ENCODE measurements at regions not wholly inside any gene's neighbourhood (a gene's known extent, or its start where the extent isn't known, plus 50 kb on each side); places are given as distances from the start of the nearest gene placed in this dataset.

DNA sequence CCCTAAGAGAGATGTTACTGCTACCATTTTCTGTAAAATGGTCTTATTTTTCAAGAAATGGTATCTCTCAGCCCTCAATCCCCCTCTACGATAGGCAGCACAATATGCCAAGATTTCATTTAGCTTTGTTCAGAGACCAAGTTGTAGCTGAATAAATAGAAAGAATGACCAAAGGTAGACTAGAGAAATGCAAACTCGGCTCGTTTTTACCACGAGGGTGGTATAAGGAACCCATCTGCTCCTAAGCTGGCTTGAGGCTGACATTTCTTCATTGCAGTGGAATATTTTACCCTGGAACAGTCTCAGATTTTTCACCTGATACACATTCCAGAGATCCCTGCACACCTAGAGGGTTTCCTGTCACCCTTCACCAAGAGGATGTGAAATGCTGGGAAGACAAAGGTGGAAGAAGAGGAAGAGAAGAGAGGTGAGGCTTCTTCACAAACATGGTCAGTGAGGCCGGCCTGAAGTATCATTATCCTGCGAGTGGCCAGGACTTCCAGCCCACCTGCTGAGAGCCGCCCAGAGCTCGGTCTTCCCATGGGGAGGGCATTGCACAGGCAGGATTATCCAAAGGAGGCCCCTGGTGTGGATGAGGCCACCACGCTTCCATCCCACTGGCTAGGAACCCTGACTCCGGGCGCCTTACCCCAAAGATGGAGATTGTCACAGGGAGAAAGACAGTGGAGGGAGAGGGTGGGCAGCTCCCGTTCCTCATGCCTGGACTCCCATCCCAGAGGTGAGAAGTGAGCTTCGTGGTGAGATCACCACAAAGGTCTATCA, 57.1 kb upstream of the AFDN start (continued):
- no peak for TF ChIP-seq ZNF585B (tag by site-specific recombination; IDR thresholded peaks at IDR 0.05)
- no peak for TF ChIP-seq ZBTB20 (tag by site-specific recombination; IDR thresholded peaks at IDR 0.05)
- TF ChIP-seq ZNF366 (tag by site-specific recombination; conservative IDR thresholded peaks at IDR 0.05), result no peak

DNA sequence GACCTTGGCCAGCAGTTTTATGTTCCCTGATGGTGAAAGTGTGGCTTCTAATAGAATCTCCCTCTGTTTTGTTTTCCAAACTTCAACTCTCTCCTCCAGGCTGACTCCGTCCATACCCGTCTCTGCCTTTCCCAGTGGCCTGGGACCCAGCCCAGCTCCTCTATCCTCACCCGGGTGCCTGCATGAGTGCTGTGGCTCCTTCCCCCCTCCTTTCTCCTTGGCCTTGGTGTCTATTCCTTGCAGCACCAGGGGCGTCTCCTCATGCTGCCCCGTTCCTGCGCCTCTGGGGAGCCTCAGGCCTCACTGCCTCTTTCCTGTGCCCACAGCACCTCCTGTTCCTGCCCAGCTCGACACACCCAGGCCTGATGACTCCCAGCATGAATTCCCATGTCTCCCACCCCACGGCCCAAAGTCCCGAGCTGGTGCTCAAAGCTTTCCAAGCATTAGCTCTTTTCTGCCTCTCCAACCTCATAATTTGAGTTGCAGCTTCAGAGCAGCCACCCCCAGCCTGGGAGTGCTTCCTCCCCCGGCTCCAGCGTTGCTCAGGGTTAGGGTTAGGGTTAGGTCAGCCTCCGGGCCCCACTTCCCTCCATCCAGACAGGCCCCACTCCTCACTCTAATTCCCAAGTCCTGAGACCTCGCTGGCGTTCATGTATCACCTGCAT, 56.3 kb upstream of the AFDN start:
- POLR2A ChIA-PET, result no interaction called here
- H3K27ac ChIP-seq (ENCODE audit: extremely low read depth, low read depth, low read length), result no peak overlapping the region
- no peak overlapping the region for H3K4me3 ChIP-seq (ENCODE audit: low read depth, low read length)
- CTCF ChIA-PET, result no interaction called here
- H3K4me1 ChIP-seq (ENCODE audit: control insufficient read depth, insufficient read depth, low read length), result no peaks in the 10 kb centered on the region
- TF ChIP-seq ZNF354C (tag by site-specific recombination; IDR thresholded peaks at IDR 0.05; ENCODE audit: borderline replicate concordance, low read depth), result no peak
- TF ChIP-seq, protein P1, sequence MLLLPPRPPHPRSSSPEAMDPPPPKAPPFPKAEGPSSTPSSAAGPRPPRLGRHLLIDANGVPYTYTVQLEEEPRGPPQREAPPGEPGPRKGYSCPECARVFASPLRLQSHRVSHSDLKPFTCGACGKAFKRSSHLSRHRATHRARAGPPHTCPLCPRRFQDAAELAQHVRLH (tag by site-specific recombination; IDR thresholded peaks at IDR 0.05), result no peak
- no peak for TF ChIP-seq ZNF174 (tag by site-specific recombination; IDR thresholded peaks at IDR 0.05)
- TF ChIP-seq, protein P2, sequence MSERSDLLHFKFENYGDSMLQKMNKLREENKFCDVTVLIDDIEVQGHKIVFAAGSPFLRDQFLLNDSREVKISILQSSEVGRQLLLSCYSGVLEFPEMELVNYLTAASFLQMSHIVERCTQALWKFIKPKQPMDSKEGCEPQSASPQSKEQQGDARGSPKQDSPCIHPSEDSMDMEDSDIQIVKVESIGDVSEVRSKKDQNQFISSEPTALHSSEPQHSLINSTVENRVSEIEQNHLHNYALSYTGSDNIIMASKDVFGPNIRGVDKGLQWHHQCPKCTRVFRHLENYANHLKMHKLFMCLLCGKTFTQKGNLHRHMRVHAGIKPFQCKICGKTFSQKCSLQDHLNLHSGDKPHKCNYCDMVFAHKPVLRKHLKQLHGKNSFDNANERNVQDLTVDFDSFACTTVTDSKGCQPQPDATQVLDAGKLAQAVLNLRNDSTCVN (tag by site-specific recombination; optimal IDR thresholded peaks at IDR 0.05), result no peak
- TF ChIP-seq, protein P3, sequence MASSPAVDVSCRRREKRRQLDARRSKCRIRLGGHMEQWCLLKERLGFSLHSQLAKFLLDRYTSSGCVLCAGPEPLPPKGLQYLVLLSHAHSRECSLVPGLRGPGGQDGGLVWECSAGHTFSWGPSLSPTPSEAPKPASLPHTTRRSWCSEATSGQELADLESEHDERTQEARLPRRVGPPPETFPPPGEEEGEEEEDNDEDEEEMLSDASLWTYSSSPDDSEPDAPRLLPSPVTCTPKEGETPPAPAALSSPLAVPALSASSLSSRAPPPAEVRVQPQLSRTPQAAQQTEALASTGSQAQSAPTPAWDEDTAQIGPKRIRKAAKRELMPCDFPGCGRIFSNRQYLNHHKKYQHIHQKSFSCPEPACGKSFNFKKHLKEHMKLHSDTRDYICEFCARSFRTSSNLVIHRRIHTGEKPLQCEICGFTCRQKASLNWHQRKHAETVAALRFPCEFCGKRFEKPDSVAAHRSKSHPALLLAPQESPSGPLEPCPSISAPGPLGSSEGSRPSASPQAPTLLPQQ (tag by site-specific recombination; IDR thresholded peaks at IDR 0.05), result no peak
- TF ChIP-seq, protein P4, sequence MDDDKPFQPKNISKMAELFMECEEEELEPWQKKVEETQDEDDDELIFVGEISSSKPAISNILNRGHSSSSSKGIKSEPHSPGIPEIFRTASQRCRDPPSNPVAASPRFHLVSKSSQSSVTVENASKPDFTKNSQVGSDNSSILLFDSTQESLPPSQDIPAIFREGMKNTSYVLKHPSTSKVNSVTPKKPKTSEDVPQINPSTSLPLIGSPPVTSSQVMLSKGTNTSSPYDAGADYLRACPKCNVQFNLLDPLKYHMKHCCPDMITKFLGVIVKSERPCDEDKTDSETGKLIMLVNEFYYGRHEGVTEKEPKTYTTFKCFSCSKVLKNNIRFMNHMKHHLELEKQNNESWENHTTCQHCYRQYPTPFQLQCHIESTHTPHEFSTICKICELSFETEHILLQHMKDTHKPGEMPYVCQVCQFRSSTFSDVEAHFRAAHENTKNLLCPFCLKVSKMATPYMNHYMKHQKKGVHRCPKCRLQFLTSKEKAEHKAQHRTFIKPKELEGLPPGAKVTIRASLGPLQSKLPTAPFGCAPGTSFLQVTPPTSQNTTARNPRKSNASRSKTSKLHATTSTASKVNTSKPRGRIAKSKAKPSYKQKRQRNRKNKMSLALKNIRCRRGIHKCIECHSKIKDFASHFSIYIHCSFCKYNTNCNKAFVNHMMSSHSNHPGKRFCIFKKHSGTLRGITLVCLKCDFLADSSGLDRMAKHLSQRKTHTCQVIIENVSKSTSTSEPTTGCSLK (tag by site-specific recombination; IDR thresholded peaks at IDR 0.05), result no peak
- TF ChIP-seq ZNF571 (tag by site-specific recombination; IDR thresholded peaks at IDR 0.05), result no peak
- TF ChIP-seq ZBTB17 (tag by site-specific recombination; IDR thresholded peaks at IDR 0.05), result no peak
- TF ChIP-seq ZBTB20 (tag by site-specific recombination; IDR thresholded peaks at IDR 0.05), result no peak
- no peak for TF ChIP-seq ZNF138 (tag by site-specific recombination; IDR thresholded peaks at IDR 0.05; ENCODE audit: borderline replicate concordance)
- no peaks in the 10 kb centered on the region for H3K9me3 ChIP-seq (ENCODE audit: control insufficient read depth, insufficient read depth, low read depth, low read length)
- no peaks in the 10 kb centered on the region for H3K36me3 ChIP-seq (ENCODE audit: control insufficient read depth in 2 of 2, insufficient read depth in 1 of 2, low read length in 2 of 2)

DNA sequence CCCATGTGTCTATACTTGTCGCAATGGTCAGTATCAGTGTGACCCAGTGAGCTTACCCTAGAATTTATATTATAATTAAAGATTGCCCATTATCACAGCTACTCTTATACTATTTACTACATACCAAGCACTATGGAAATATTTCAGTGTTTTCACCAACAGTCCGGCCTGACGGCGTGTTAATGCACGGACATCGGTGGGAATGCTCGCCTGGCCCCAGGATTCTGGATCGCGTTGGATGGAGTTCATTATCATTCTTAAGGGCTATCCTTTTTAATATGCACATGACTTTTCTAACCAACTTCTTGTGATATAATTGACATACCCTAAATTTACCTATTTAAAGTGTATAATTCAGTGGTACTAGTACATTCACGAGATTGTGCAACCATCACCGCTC, 51.8 kb upstream of the AFDN start:
- Histone ChIP-seq H3K27ac (ENCODE audit: extremely low read depth, low read depth, low read length) (no peak overlapping the region), H3K36me3 (ENCODE audit: control insufficient read depth in 2 of 2, insufficient read depth in 1 of 2, low read length in 2 of 2) (no peaks in the 10 kb centered on the region), H3K4me1 (ENCODE audit: control insufficient read depth, insufficient read depth, low read length) (no peaks in the 10 kb centered on the region), H3K9me3 (ENCODE audit: control insufficient read depth, insufficient read depth, low read depth, low read length) (no peaks in the 10 kb centered on the region), H3K4me3 (ENCODE audit: low read depth, low read length) (no peak overlapping the region)
- ChIA-PET CTCF (interaction anchor here (0.6 kb wide), 2 partner anchors 23 to 254 kb away, joined by 3 read pairs; no protein-coding TSS in a partner anchor), POLR2A (no interaction called here)
- TF ChIP-seq ZNF354C (tag by site-specific recombination; IDR thresholded peaks at IDR 0.05; ENCODE audit: borderline replicate concordance, low read depth), result no peak
- no peak for TF ChIP-seq ZNF707 (tag by site-specific recombination; IDR thresholded peaks at IDR 0.05)
- TF ChIP-seq ZNF223 (tag by site-specific recombination; IDR thresholded peaks at IDR 0.05), result no peak
- no peak for TF ChIP-seq OSR2 (tag by site-specific recombination; IDR thresholded peaks at IDR 0.05)
- TF ChIP-seq HOXC10 (CRISPR knock-in tag; IDR thresholded peaks at IDR 0.05), result no peak
- TF ChIP-seq, protein P5, sequence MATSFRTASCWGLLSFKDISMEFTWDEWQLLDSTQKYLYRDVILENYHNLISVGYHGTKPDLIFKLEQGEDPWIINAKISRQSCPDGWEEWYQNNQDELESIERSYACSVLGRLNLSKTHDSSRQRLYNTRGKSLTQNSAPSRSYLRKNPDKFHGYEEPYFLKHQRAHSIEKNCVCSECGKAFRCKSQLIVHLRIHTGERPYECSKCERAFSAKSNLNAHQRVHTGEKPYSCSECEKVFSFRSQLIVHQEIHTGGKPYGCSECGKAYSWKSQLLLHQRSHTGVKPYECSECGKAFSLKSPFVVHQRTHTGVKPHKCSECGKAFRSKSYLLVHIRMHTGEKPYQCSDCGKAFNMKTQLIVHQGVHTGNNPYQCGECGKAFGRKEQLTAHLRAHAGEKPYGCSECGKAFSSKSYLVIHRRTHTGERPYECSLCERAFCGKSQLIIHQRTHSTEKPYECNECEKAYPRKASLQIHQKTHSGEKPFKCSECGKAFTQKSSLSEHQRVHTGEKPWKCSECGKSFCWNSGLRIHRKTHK (tag by site-specific recombination; IDR thresholded peaks at IDR 0.05), result no peak
- no peak for TF ChIP-seq ZNF184 (tag by site-specific recombination; IDR thresholded peaks at IDR 0.05)
- no peak for TF ChIP-seq ZNF548 (tag by site-specific recombination; IDR thresholded peaks at IDR 0.05)
- TF ChIP-seq ZNF404 (tag by site-specific recombination; IDR thresholded peaks at IDR 0.05), result no peak
- no peak for TF ChIP-seq MYNN (tag by site-specific recombination; IDR thresholded peaks at IDR 0.05; ENCODE audit: borderline replicate concordance)
- TF ChIP-seq ZNF239 (tag by site-specific recombination; IDR thresholded peaks at IDR 0.05), result no peak
- TF ChIP-seq GLIS1 (tag by site-specific recombination; IDR thresholded peaks at IDR 0.05), result no peak
- TF ChIP-seq, protein P6, sequence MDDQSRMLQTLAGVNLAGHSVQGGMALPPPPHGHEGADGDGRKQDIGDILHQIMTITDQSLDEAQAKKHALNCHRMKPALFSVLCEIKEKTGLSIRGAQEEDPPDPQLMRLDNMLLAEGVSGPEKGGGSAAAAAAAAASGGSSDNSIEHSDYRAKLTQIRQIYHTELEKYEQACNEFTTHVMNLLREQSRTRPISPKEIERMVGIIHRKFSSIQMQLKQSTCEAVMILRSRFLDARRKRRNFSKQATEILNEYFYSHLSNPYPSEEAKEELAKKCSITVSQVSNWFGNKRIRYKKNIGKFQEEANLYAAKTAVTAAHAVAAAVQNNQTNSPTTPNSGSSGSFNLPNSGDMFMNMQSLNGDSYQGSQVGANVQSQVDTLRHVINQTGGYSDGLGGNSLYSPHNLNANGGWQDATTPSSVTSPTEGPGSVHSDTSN (CRISPR knock-in tag; IDR thresholded peaks at IDR 0.05), result no peak
- no peak for TF ChIP-seq ZNF266 (tag by site-specific recombination; IDR thresholded peaks at IDR 0.05; ENCODE audit: low read depth)
